ENCODE measurements at regions not wholly inside any gene's neighbourhood (a gene's known extent, or its start where the extent isn't known, plus 50 kb on each side); places are given as distances from the start of the nearest gene placed in this dataset.

DNA sequence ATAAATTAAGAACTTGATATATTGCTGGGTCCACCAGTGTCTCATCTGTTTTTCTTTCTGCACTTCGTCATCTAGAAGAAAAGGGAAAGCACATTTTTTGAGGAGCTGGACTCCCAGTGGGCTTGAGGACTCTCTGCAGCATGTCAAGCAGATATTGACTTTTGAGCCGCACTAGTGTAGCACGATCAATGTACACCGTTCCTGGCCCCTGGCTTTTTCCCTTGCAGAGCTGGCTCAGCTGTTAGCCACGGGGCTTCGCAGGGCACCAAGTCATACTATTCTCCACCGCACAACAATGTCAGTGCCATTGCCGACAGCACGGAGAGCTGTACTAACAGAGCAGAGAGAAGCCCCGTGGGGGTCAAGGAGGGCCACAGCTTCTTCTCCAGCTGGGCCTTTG lies 235.4 kb upstream of the HABP2 start:
- no peaks in the 10 kb centered on the region for H3K36me3 Mint-ChIP-seq (ENCODE audit: low read depth)
- TF ChIP-seq, protein P1, sequence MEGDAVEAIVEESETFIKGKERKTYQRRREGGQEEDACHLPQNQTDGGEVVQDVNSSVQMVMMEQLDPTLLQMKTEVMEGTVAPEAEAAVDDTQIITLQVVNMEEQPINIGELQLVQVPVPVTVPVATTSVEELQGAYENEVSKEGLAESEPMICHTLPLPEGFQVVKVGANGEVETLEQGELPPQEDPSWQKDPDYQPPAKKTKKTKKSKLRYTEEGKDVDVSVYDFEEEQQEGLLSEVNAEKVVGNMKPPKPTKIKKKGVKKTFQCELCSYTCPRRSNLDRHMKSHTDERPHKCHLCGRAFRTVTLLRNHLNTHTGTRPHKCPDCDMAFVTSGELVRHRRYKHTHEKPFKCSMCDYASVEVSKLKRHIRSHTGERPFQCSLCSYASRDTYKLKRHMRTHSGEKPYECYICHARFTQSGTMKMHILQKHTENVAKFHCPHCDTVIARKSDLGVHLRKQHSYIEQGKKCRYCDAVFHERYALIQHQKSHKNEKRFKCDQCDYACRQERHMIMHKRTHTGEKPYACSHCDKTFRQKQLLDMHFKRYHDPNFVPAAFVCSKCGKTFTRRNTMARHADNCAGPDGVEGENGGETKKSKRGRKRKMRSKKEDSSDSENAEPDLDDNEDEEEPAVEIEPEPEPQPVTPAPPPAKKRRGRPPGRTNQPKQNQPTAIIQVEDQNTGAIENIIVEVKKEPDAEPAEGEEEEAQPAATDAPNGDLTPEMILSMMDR (IDR thresholded peaks at IDR 0.05) = no peak
- no peak overlapping the region for H3K4me3 Mint-ChIP-seq (ENCODE audit: unreplicated experiment)
- no peak overlapping the region for H3K27ac Mint-ChIP-seq (ENCODE audit: unreplicated experiment)
- no peak for DNase-seq (ENCODE audit: low spot score)
- H3K27me3 Mint-ChIP-seq (ENCODE audit: low read depth) = no peaks in the 10 kb centered on the region
- H3K9me3 Mint-ChIP-seq (ENCODE audit: low read depth) = peaks cover 6% of the 10 kb centered on the region
- H3K4me1 Mint-ChIP-seq (ENCODE audit: low read depth) = peaks cover 20% of the 10 kb centered on the region

DNA sequence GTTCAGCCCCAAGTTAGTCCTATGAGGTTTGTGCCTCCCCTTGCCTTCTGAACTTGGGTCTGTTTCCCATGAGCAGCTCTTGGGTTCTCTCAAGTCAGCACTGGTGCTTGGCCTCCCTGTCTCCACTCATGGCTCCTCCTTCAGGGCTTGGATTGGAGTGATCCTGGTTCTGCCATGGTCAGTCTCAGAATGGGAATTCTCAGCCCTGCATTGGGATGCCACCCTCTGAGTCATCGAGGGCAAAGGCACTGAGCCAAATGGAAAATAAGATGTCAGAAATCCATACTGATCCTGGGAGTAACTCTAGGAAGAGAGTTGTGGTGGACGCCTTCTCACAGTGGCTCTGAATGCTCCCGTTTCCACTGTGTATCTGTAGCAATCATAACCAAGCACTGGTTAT lies 233.4 kb upstream of the HABP2 start:
- Mint-ChIP-seq H3K27me3 (ENCODE audit: low read depth) (no peaks in the 10 kb centered on the region), H3K4me1 (ENCODE audit: low read depth) (peaks cover 20% of the 10 kb centered on the region), H3K36me3 (ENCODE audit: low read depth) (no peaks in the 10 kb centered on the region), H3K9me3 (ENCODE audit: low read depth) (no peaks in the 10 kb centered on the region), H3K4me3 (ENCODE audit: unreplicated experiment) (no peak overlapping the region), H3K27ac (ENCODE audit: unreplicated experiment) (no peak overlapping the region)
- DNase-seq (ENCODE audit: low spot score) = no peak
- TF ChIP-seq, protein P1 (IDR thresholded peaks at IDR 0.05) = no peak

DNA sequence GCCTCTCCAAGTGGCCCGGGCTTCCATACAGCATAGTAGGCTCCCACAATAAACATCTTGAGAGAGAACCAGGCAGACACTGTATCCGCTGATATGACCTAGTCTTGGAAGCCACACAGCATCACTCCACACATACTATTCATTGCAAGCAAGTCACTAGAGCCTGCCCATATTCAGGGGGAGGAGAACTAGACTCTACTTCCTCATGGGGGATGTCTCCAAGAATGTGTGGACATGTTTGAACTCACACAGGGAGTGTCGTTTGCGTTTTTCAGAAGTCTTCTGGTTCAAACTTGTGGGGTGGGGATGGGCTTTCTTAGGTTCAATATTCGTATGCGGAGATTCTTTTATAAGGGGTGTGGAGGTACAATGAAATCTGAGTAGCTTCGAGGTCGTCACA lies 232.6 kb upstream of the HABP2 start:
- Mint-ChIP-seq H3K36me3 (ENCODE audit: low read depth) (no peaks in the 10 kb centered on the region), H3K4me3 (ENCODE audit: unreplicated experiment) (no peak overlapping the region), H3K27me3 (ENCODE audit: low read depth) (no peaks in the 10 kb centered on the region), H3K9me3 (ENCODE audit: low read depth) (no peaks in the 10 kb centered on the region), H3K4me1 (ENCODE audit: low read depth) (peaks cover 21% of the 10 kb centered on the region), H3K27ac (ENCODE audit: unreplicated experiment) (no peak overlapping the region)
- no peak for DNase-seq (ENCODE audit: low spot score)
- TF ChIP-seq, protein P1 (IDR thresholded peaks at IDR 0.05) = no peak

DNA sequence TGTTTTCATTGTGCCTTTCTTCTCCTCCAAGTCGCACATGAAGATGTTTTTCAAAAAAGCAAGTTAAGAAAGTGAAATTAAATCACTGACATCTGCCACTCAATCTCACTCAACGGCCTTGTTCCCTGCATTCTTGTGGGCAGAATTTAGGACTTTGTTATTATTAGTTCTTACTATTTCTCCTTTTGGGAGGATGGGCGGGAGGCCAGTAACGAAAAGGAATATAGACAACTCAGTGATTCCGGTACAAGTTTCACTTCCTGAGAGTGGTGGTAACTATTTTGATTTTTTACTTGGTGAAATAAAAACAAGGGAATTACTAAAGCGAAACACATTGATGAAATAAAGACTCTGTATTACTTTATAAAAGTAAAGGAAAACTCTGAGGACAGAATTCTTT lies 231.9 kb upstream of the HABP2 start:
- Mint-ChIP-seq H3K27ac (ENCODE audit: unreplicated experiment) (peak overlapping the region; percentile 54), H3K9me3 (ENCODE audit: low read depth) (no peaks in the 10 kb centered on the region), H3K4me1 (ENCODE audit: low read depth) (peaks cover 29% of the 10 kb centered on the region), H3K36me3 (ENCODE audit: low read depth) (no peaks in the 10 kb centered on the region), H3K4me3 (ENCODE audit: unreplicated experiment) (peak overlapping the region; percentile 16), H3K27me3 (ENCODE audit: low read depth) (no peaks in the 10 kb centered on the region)
- TF ChIP-seq, protein P1 (IDR thresholded peaks at IDR 0.05) = no peak
- DNase-seq (ENCODE audit: low spot score) = no peak

DNA sequence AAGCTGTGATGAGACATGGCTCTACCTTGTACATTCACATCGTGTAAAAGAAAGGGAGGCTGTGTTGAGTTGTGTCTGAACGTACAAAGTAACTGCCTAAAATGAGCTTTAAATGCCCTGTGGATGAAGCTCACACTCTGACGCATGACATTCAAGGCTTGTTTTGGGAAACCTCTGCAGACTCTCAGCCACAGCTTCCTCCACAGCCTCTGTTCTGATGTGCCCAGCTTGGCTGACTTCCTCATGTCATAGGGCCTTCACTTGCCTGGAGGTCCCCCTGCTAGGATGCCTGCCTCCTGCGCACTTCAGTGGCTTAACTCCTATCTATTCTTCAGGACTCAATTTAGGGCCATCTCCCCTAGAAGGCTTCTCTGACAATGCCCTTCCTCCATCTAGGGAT lies 230.0 kb upstream of the HABP2 start:
- peaks cover 45% of the 10 kb centered on the region for H3K4me1 Mint-ChIP-seq (ENCODE audit: low read depth)
- H3K27me3 Mint-ChIP-seq (ENCODE audit: low read depth) = no peaks in the 10 kb centered on the region

More for the DNA sequence above, 230.0 kb upstream of the HABP2 start:
- no peaks in the 10 kb centered on the region for H3K9me3 Mint-ChIP-seq (ENCODE audit: low read depth)
- TF ChIP-seq, protein P1 (IDR thresholded peaks at IDR 0.05) = no peak
- no peak overlapping the region for H3K4me3 Mint-ChIP-seq (ENCODE audit: unreplicated experiment)
- no peak for DNase-seq (ENCODE audit: low spot score)
- H3K36me3 Mint-ChIP-seq (ENCODE audit: low read depth) = no peaks in the 10 kb centered on the region
- no peak overlapping the region for H3K27ac Mint-ChIP-seq (ENCODE audit: unreplicated experiment)
